NCI-H1417 treated with DMSO at 0.1 percent for 48 hours (cell line): ENCODE measurements at regions not wholly inside any gene's neighbourhood (a gene's known extent, or its start where the extent isn't known, plus 50 kb on each side); places are given as distances from the start of the nearest gene placed in this dataset.

Experiments
- DNase-seq: peaks from one replicate; lab custom pipeline; 2025; lab: John Stamatoyannopoulos, UW

- DNase-seq = no peak
Measured at GRCh38 chr6:68391953-68392352, 243.1 kb upstream of the ADGRB3 start.

DNA sequence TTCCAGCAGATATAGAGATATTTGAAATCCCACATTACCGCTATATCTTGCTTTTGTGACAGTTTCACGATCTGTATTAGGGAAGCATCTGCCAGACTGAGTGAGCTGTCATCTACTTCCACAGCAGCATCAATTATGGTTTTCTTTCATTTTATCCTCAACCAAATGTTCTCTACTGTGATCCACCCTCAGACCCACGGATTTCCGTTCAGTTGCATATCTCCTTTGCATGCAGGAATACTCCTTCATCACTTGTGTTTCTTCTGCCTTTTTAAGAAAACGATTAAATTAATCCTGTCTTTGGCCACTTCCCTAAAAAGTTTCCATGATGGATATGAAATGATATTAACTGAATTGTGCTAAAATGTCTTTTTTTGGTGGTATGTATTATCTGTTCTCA is 262.1 kb upstream of the ADGRB3 start:
- DNase-seq = no peak

GRCh38 chr6:68368845-68369244 is 266.2 kb upstream of the ADGRB3 start:
- no peak for DNase-seq

- no peak for DNase-seq
Measured at GRCh38 chr6:68364271-68364805, 270.7 kb upstream of the ADGRB3 start.

GRCh38 chr6:68343901-68344300 is 291.2 kb upstream of the ADGRB3 start:
- DNase-seq = peak; percentile 33

DNA sequence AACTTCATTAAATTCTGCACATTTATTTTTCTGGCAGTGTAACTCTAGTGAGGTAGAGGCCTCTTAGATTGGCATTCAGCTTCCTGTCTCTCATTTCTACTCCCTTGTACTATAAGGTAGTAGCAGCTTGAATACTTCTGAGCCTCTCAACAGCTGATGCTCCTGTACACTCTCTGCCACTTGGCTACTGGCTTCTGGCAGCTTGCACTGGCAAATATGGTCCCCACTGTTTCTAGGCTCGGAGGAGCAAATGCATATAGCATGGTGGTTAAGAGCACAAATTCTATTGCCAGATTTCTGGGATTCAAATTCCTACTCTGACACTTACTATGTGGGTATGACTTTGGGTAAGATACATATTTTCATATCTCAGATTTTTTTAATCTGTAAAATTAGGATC is 292.8 kb upstream of the ADGRB3 start:
- no peak for DNase-seq

DNA sequence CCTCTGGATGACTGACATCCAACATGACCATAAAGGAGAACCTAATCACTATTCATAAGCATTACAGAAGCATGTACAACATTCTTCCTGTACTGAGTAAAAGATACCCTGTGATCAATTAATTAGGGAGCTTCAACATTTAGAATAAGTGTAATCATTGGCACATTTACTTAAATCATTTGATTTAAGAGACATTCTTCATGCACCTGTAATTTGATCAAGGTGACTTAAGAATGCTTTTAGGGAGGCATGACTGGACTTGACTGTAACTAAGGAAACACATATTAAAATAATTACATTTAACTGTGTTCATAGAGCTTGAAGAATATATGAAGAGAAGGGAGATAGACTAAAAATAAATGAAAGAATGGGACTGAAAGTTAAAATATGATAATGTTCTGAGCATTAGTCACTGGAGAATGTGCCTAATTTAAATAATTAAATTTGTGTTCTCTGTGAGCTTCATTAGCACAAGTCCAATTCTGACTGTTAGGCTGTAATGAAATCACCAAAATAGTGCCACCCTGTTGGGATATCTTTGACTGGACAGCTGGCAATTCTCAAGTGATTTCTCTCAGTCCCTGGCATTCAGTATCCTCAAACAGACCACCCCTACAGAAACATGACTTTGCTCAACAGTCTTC is 295.5 kb upstream of the ADGRB3 start:
- DNase-seq = no peak

DNA sequence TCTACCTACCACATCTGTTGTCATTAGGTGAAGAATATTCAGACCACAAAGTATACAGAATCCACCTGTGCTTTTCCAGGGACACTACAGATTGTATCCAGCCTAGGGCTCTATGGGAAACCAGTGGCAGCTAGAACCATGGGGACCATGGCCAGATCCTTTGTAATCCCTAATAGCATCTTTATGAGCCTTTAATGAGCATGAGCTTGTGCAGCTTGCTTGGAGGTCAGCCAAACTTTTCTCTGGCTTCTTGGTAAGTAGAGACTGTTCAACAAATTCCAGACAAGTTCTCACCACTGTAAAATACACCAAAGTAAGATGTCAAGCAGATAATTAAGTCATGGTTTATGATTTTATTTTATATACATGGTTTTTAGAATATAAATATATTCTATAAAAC is 301.6 kb upstream of the ADGRB3 start:
- no peak for DNase-seq

DNA sequence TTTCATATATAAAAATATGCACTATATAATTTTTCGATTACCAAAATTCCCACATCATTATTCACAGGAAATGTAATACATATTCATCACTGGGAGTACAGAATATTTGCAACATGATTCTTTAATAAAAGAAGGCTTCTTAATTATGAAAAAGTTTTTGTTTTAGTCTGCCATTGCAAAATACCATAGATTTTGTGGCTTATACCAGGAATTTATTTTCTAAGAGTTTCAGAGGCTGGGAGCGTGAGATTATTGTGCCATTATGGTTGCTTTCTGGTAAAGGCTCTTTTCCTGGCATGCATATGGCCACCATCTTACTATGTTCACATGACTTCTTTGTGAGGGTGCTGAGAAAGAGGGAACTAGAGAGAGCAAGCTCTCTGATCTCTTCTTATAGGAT is 306.9 kb upstream of the ADGRB3 start:
- no peak for DNase-seq

DNA sequence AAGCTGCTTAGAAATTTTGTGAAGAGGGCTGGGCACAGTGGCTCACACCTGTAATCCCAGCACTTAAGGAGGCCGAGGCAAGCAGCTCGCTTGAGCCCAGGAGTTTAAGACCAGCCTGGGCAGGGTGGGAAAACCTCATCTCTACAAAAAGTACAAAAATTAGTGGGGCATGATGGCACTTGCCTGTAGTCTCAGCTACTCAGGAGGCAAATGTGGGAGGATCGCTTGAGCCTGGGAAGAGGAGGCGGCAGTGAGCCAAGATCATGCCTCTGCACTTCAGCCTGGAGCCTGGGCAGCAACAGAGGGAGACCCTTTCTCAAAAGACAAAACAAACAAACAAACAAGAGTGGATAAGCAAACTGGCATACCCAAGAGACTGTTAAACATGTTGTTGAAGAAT is 308.3 kb upstream of the ADGRB3 start:
- DNase-seq = no peak

GRCh38 chr6:68317366-68317765 is 317.7 kb upstream of the ADGRB3 start:
- no peak for DNase-seq

GRCh38 chr6:68313911-68314310 is 321.2 kb upstream of the ADGRB3 start:
- no peak for DNase-seq

DNA sequence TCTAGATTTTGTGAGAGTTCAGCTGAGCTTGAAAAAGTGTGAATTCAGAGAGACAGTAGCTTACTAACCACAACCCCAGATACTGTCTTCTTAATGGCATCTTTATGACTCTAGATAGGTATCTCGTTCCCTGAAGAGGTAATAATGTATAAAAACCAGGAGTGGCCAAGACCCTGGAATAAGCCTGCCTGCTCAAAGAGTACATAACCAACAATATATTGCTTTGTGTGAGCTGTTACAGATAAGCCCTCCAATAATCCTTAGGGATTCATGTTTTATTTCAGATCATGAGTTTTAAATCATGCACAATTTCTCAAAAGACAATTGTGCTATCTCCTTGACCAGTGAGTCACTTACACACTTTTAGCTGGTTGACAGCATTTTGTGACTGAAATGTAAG is 327.8 kb upstream of the ADGRB3 start:
- DNase-seq = no peak

GRCh38 chr6:68296126-68296525 is 339.0 kb upstream of the ADGRB3 start:
- DNase-seq = no peak

DNA sequence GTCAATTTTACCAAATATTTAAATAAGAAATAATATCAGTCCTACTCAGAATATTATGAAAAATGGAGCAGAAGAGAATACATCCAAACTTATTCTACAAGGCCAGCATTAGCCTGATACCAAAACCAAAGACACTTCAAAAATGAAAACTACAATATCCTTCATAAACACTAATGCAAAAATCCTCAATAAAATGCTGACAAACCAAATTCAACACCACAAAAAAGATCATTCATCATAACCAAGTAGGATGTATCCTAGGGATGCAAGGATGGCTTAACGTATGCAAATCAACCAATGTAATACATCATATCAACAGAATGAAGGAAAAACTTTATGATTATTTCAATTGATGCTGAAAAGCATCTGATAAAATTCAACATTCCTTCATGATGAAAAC is 352.4 kb upstream of the ADGRB3 start:
- no peak for DNase-seq

GRCh38 chr6:68279793-68280557 is 355.1 kb upstream of the ADGRB3 start:
- DNase-seq = no peak

DNA sequence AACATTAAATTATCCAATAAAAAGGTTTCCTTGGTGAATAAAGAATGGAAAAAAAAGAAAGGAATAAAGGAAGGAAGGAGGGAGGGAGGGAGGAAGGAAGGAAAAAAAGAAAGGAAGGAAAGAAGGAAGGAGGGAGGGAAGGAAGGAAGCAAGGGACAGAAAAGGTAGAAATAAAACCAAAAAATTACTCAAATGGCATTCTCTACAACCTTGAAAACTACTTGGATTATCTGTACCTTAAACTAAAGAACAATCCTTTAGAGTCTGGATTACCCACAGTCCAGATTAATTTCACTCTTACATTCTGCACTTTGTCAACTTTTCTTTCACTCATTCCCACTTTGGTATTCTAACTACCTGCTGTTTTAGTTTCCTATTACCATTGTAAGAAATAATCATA is 361.8 kb upstream of the ADGRB3 start:
- DNase-seq = no peak

GRCh38 chr6:68256391-68256790 is 378.7 kb upstream of the ADGRB3 start:
- no peak for DNase-seq

GRCh38 chr6:68252632-68253031 is 382.4 kb upstream of the ADGRB3 start:
- no peak for DNase-seq

DNA sequence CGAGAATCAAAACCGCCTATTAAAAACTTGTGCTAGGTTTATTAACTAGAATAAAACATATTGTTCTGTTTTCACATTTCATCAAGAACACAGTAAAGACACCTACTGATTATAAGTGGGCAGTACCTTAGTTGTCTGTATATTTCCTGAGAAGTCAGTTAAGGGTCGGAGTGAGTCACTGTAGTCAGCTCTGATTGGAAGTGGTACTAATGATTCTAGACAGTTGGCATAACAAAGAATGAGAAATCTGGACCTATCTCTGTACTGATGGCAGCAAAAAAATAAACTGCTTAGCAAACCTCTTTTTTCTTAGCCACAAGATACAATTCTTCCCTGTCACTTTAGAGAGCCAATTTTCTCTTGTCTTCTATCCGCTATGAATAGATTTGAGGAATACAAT is 387.3 kb upstream of the ADGRB3 start:
- no peak for DNase-seq

DNA sequence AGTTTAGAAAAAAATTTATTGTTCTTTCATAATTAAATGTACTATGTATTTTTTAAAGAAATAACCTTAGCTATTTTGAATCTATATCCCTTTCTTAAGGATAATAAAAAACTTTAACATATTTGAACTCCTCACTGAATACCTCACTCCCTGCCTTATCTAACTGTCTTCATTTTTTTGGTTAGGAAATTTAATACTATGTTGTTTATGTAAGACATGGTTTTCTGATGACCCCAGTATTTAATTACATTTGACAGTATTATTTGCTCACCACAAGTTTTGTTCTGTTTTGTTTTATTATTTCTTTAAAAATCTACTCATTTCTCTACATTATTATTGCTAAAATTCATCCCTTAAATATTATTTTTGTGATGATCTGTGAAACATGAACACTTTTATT is 394.4 kb upstream of the ADGRB3 start:
- no peak for DNase-seq

DNA sequence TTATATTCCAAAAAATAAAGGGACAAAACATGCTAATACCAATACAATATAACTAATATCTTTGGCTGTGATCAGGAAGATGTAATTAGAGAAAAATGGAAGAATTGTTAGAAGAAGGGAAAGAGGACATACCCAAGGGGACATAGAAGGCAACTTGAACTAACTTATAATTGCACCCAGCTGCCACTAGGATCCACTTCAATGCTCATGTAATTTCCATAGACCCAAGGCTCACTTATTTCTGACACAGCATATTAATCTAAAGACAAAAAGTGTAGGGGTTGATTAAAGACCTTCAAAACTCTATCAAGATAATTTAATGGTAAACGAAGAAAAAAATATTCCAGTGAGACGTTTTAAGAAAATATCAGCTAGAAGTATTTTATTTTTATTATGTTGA is 396.0 kb upstream of the ADGRB3 start:
- DNase-seq = no peak

DNA sequence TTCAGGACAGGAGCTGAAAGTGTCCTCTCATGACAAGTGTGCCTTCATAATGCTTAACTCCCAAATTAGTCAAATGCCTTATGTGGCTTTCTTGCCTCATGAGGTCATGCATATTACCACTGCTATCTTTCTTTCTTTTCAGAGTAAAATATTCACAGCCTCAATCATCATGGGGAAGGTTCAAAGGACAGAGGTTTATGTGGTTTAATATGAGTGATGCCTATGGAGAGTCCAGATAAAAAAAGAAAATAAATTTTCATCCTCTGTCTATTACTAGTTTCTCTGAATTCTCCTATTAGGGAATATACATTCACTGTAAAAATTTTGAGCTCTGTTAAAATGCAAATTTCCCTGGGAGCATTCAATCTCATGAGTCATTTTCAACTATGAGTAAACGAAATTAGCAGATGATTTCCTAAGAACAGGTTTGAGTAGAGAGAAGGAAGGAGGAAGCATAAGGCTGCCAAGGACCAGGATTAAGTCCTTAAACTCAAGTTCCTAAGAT is 396.9 kb upstream of the ADGRB3 start:
- no peak for DNase-seq

GRCh38 chr6:68237205-68237604 is 397.9 kb upstream of the ADGRB3 start:
- DNase-seq = no peak
